GM12878 (cell line): ENCODE measurements at regions not wholly inside any gene's neighbourhood (a gene's known extent, or its start where the extent isn't known, plus 50 kb on each side); places are given as distances from the start of the nearest gene placed in this dataset.

ENCODE experiments used
- ATAC-seq: fragments of 200-7000 bp; cut with Tn5 transposase; 3 replicates; pipeline ENCODE4 v1.9.1; 2020; ENCODE audit warnings: mild to moderate bottlenecking, moderate library complexity
- BruUV-seq: library from RNA; stranded (reverse); fragments of 400-500 nt; replicated peaks from 2 replicates; lab custom pipeline; 2021; lab: Mats Ljungman, UMichigan
- CTCF ChIA-PET: fragments of 300-600 bp; sonication (Branson Sonifier 250); formaldehyde crosslinking; extraction: SDS; loops from one replicate; lab custom pipeline; 2021; ENCODE audit warnings: inconsistent platforms; lab: Yijun Ruan, JAX
- POLR2A ChIA-PET: fragments of 350-600 bp; formaldehyde crosslinking; extraction: SDS; loops from one replicate; lab custom pipeline; 2021; ENCODE audit warnings: inconsistent platforms; lab: Charles Lee
- RAD21 ChIA-PET: fragments of 300-600 bp; sonication (Branson Sonifier 250); formaldehyde crosslinking; loops from one replicate; lab custom pipeline; 2023; ENCODE audit warnings: antibody characterized with exemption; ENCODE audit not compliant: unreplicated experiment; lab: Charles Lee
- SMC1A ChIA-PET: fragments of 300-600 bp; sonication (Branson Sonifier 250); formaldehyde crosslinking; loops from one replicate; lab custom pipeline; 2023; ENCODE audit not compliant: unreplicated experiment, uncharacterized antibody; lab: Charles Lee
- DNase-seq: peaks from one replicate; pipeline ENCODE4 v3.0.0-alpha.2; 2011; ENCODE audit warnings: low read depth, low spot score
- FAIRE-seq: peaks from 3 replicates; lab custom pipeline; 2011; peaks lifted over from hg19 to GRCh38; lab: Jason Lieb, UNC
- H2AFZ ChIP-seq: 2 replicates; pipeline ENCODE4 v1.6.0; 2011; ENCODE audit warnings: low read depth, low read length, control low read depth; ENCODE audit not compliant: control insufficient read depth
- H3K27ac ChIP-seq: 2 replicates; pipeline ENCODE4 v1.5.1; 2011; ENCODE audit warnings: control low read depth; ENCODE audit not compliant: control insufficient read depth, insufficient read depth
- H3K27me3 ChIP-seq, 2 experiments: replicated peaks in 1 of 2; 2 replicates each; pipeline versions ENCODE4 v1.6.0 to v1.6.1; 2011; ENCODE audit warnings: low read length in 1 of 2; ENCODE audit not compliant: control insufficient read depth in 2 of 2, insufficient read depth in 2 of 2
- H3K36me3 ChIP-seq, 2 experiments: 2 replicates each; pipeline ENCODE4 v1.5.1; 2011; ENCODE audit warnings: low read length in 1 of 2; ENCODE audit not compliant: control insufficient read depth in 2 of 2, insufficient read depth in 2 of 2
- H3K4me1 ChIP-seq: 2 replicates; pipeline ENCODE4 v1.6.1; 2011; ENCODE audit warnings: mild to moderate bottlenecking, low read length, moderate library complexity, mixed read lengths; ENCODE audit not compliant: control insufficient read depth, insufficient read depth
- H3K4me2 ChIP-seq: 2 replicates; pipeline ENCODE4 v1.6.0; 2011; ENCODE audit warnings: control low read depth; ENCODE audit not compliant: control insufficient read depth, insufficient read depth
- H3K4me3 ChIP-seq: fragments of 200-600 bp; sonication (generic); 2 replicates; pipeline ENCODE4 v1.5.1; 2016
- H3K79me2 ChIP-seq: 2 replicates; pipeline ENCODE4 v1.6.0; 2011; ENCODE audit warnings: low read length; ENCODE audit not compliant: control insufficient read depth, insufficient read depth
- H3K9ac ChIP-seq: 2 replicates; pipeline ENCODE4 v1.8.0; 2011; ENCODE audit warnings: low read length, control low read depth, mixed read lengths; ENCODE audit not compliant: control insufficient read depth, insufficient read depth
- H3K9me3 ChIP-seq: replicated peaks from 3 replicates; pipeline ENCODE4 v1.5.1; 2011; ENCODE audit warnings: mild to moderate bottlenecking, low read length; ENCODE audit not compliant: control insufficient read depth, insufficient read depth
- H4K20me1 ChIP-seq: 2 replicates; pipeline ENCODE4 v1.6.0; 2011; ENCODE audit not compliant: control insufficient read depth, insufficient read depth
- CREB1 ChIP-seq: IDR thresholded peaks from 2 replicates; pipeline ENCODE4 v1.6.1; 2012; ENCODE audit warnings: low read depth, mild to moderate bottlenecking, inconsistent platforms
- CREM ChIP-seq: IDR thresholded peaks from 2 replicates; pipeline ENCODE4 v1.6.1; 2014; ENCODE audit warnings: antibody characterized with exemption, low read depth
- EED ChIP-seq: sonication (generic); IDR thresholded peaks from 2 replicates; pipeline ENCODE4 v1.6.1; 2016; ENCODE audit warnings: antibody characterized with exemption, low read depth
- FOS ChIP-seq: IDR thresholded peaks from 3 replicates; pipeline ENCODE4 v1.6.1; 2011; ENCODE audit warnings: borderline replicate concordance; ENCODE audit not compliant: insufficient read length; ENCODE audit errors: extremely low read depth
- HDGF ChIP-seq: fragments of 450-650 bp; IDR thresholded peaks from 2 replicates; pipeline ENCODE4 v1.6.1; 2016; ENCODE audit warnings: antibody characterized with exemption
- KAT2A ChIP-seq: conservative IDR thresholded peaks from 2 replicates; pipeline ENCODE4 v1.6.1; 2011; ENCODE audit warnings: low read depth, low read length; ENCODE audit not compliant: control insufficient read depth
- MTA3 ChIP-seq: IDR thresholded peaks from 2 replicates; pipeline ENCODE4 v1.6.1; 2012; ENCODE audit warnings: low read length, inconsistent platforms, borderline replicate concordance
- NFIC ChIP-seq: IDR thresholded peaks from 2 replicates; pipeline ENCODE4 v1.6.1; 2012; ENCODE audit warnings: low read depth, mild to moderate bottlenecking, inconsistent platforms, low read length, moderate library complexity
- RFX5 ChIP-seq: IDR thresholded peaks from 2 replicates; pipeline ENCODE4 v1.6.1; 2011; ENCODE audit warnings: low read depth, low read length, improper control_type of control experiment
- SIX5 ChIP-seq: IDR thresholded peaks from 2 replicates; pipeline ENCODE4 v1.6.1; 2011; ENCODE audit warnings: mild to moderate bottlenecking, low read depth, low read length, moderate library complexity; ENCODE audit not compliant: severe bottlenecking
- ZBED1 ChIP-seq: IDR thresholded peaks from 2 replicates; pipeline ENCODE4 v1.6.1; 2016; ENCODE audit warnings: borderline replicate concordance
- ZBTB40 ChIP-seq: fragments of 450-650 bp; IDR thresholded peaks from 2 replicates; pipeline ENCODE4 v1.6.1; 2016; ENCODE audit warnings: mild to moderate bottlenecking, moderate library complexity, borderline replicate concordance
- WGBS: methylation state at CpG from one replicate; pipeline ENCODE4 v1.1.6; 2016; ENCODE audit warnings: low lambda C conversion rate; ENCODE audit not compliant: insufficient replicate concordance, insufficient coverage; ENCODE audit errors: missing lambda C conversion rate; 5-methylcytosine and 5-hydroxymethylcytosine counted together
- in situ Hi-C: fragments of 300-500 bp; cut with MboI; formaldehyde crosslinking; loops from 9 replicates; pipeline ENCODE4 v1.14.3; 2018; ENCODE audit warnings: mixed read lengths
- intact Hi-C: fragments of 100-400 bp; cut with micrococcal nuclease; formaldehyde crosslinking; loops from one replicate; pipeline ENCODE4 v1.14.2; 2022; ENCODE audit not compliant: unreplicated experiment
- TF ChIP-seq, protein P1 (sequence below): fragments of 450-650 bp; IDR thresholded peaks from 2 replicates; pipeline ENCODE4 v1.6.1; 2016; ENCODE audit warnings: mild to moderate bottlenecking
- TF ChIP-seq, protein P2 (sequence below): fragments of 450-650 bp; IDR thresholded peaks from 2 replicates; pipeline ENCODE4 v1.6.1; 2017; ENCODE audit warnings: mild to moderate bottlenecking, low read depth, inconsistent platforms; ENCODE audit not compliant: poor library complexity, severe bottlenecking
- TF ChIP-seq, protein P3 (sequence below): IDR thresholded peaks from 2 replicates; pipeline ENCODE4 v1.6.1; 2011; ENCODE audit warnings: low read depth, mild to moderate bottlenecking, low read length, moderate library complexity, borderline replicate concordance; ENCODE audit errors: extremely low read depth

GRCh38 chr4:115844180-115844579, 730.8 kb upstream of the NDST4 start:
- POLR2A ChIA-PET: no interaction called here
- 40% methylated on average over 2 of the region's 2 CpGs for WGBS
- FAIRE-seq: no peak

More at GRCh38 chr4:115844180-115844579, 730.8 kb upstream of the NDST4 start:
- no peak overlapping the region for H3K4me2 ChIP-seq
- RAD21 ChIA-PET: interaction anchor here (0.6 kb wide), 1 partner anchor 603 kb away, joined by 4 read pairs; no protein-coding TSS in a partner anchor
- no peak for ATAC-seq
- no peaks in the 10 kb centered on the region for H3K4me1 ChIP-seq
- intact Hi-C loops (no loop called here), in situ Hi-C loops (no loop called here)
- no peaks in the 10 kb centered on the region for H3K27me3 ChIP-seq
- H3K27ac ChIP-seq: no peak overlapping the region
- no TSS peak for BruUV-seq
- DNase-seq: no peak
- no peaks in the 10 kb centered on the region for H3K36me3 ChIP-seq
- no peaks in the 10 kb centered on the region for H3K9me3 ChIP-seq
- peak overlapping the region; percentile 42; the same call in 1 of the 2 replicates for H2AFZ ChIP-seq
- H3K79me2 ChIP-seq: no peaks in the 10 kb centered on the region
- SMC1A ChIA-PET: interaction anchor here (1.4 kb wide), 1 partner anchor 8 kb away, joined by 5 read pairs; no protein-coding TSS in a partner anchor
- TF ChIP-seq, protein P1, sequence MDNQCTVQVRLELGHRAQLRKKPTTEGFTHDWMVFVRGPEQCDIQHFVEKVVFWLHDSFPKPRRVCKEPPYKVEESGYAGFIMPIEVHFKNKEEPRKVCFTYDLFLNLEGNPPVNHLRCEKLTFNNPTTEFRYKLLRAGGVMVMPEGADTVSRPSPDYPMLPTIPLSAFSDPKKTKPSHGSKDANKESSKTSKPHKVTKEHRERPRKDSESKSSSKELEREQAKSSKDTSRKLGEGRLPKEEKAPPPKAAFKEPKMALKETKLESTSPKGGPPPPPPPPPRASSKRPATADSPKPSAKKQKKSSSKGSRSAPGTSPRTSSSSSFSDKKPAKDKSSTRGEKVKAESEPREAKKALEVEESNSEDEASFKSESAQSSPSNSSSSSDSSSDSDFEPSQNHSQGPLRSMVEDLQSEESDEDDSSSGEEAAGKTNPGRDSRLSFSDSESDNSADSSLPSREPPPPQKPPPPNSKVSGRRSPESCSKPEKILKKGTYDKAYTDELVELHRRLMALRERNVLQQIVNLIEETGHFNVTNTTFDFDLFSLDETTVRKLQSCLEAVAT: no peak
- TF ChIP-seq RFX5 (no peak), CREB1 (no peak), KAT2A (no peak), ZBTB40 (no peak), NFIC (no peak), CREM (no peak), FOS (no peak), ZBED1 (no peak), EED (no peak), MTA3 (no peak), HDGF (no peak), SIX5 (no peak)
- TF ChIP-seq, protein P2, sequence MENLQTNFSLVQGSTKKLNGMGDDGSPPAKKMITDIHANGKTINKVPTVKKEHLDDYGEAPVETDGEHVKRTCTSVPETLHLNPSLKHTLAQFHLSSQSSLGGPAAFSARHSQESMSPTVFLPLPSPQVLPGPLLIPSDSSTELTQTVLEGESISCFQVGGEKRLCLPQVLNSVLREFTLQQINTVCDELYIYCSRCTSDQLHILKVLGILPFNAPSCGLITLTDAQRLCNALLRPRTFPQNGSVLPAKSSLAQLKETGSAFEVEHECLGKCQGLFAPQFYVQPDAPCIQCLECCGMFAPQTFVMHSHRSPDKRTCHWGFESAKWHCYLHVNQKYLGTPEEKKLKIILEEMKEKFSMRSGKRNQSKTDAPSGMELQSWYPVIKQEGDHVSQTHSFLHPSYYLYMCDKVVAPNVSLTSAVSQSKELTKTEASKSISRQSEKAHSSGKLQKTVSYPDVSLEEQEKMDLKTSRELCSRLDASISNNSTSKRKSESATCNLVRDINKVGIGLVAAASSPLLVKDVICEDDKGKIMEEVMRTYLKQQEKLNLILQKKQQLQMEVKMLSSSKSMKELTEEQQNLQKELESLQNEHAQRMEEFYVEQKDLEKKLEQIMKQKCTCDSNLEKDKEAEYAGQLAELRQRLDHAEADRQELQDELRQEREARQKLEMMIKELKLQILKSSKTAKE: no peak
- TF ChIP-seq, protein P3, sequence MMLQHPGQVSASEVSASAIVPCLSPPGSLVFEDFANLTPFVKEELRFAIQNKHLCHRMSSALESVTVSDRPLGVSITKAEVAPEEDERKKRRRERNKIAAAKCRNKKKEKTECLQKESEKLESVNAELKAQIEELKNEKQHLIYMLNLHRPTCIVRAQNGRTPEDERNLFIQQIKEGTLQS: no peak
- CTCF ChIA-PET: interaction anchor here (1.0 kb wide), 1 partner anchor 8 kb away, joined by 4 read pairs; no protein-coding TSS in a partner anchor
- no peak overlapping the region for H3K9ac ChIP-seq
- no peaks in the 10 kb centered on the region for H4K20me1 ChIP-seq
- H3K4me3 ChIP-seq: no peak overlapping the region
